GM12873 (cell line): ENCODE measurements at regions not wholly inside any gene's neighbourhood (a gene's known extent, or its start where the extent isn't known, plus 50 kb on each side); places are given as distances from the start of the nearest gene placed in this dataset.

Experiments used
- CTCF ChIP-seq: IDR thresholded peaks from 2 replicates; pipeline ENCODE4 v1.5.1; 2012; ENCODE audit warnings: low read depth, mild to moderate bottlenecking, moderate library complexity, low read length, control low read depth; ENCODE audit not compliant: insufficient read depth; ENCODE audit errors: missing control alignments

- no peak for TF ChIP-seq CTCF
Observed at GRCh38 chr20:52820641-52821292, 151.4 kb upstream of the TSHZ2 start.

GRCh38 chr20:52818491-52818890, 153.7 kb upstream of the TSHZ2 start:
- no peak for TF ChIP-seq CTCF

GRCh38 chr20:52817981-52818380, 154.2 kb upstream of the TSHZ2 start:
- TF ChIP-seq CTCF: no peak

GRCh38 chr20:52817511-52817910, 154.6 kb upstream of the TSHZ2 start:
- TF ChIP-seq CTCF: no peak

- TF ChIP-seq CTCF: no peak
Observed at GRCh38 chr20:52814371-52814770, 157.8 kb upstream of the TSHZ2 start.

- peak; percentile 34 for TF ChIP-seq CTCF
Observed at GRCh38 chr20:52812231-52812847, 159.8 kb upstream of the TSHZ2 start.

GRCh38 chr20:52809003-52809402, 163.2 kb upstream of the TSHZ2 start:
- TF ChIP-seq CTCF: no peak
